KMS-11 (cell line): ENCODE measurements at regions not wholly inside any gene's neighbourhood (a gene's known extent, or its start where the extent isn't known, plus 50 kb on each side); places are given as distances from the start of the nearest gene placed in this dataset.
"Not testable (repeated sequence)": the region's sequence is repeated elsewhere in the genome, so short reads cannot be mapped to it uniquely, and the experiment has no call there.

Experiments used
- H2AFZ ChIP-seq: fragments of 200-600 bp; sonication (generic); 2 replicates; pipeline ENCODE4 v1.6.1; 2016; ENCODE audit warnings: antibody characterized with exemption, mixed run types, low read depth
- H3K27ac ChIP-seq: fragments of 200-600 bp; sonication (generic); 2 replicates; pipeline ENCODE4 v1.6.1; 2016; ENCODE audit warnings: mild to moderate bottlenecking, mixed run types
- H3K27me3 ChIP-seq: fragments of 200-600 bp; sonication (generic); 2 replicates; pipeline ENCODE4 v1.6.1; 2017; ENCODE audit warnings: mild to moderate bottlenecking, low read depth, mixed run types, moderate library complexity; ENCODE audit not compliant: insufficient read depth
- H3K36me3 ChIP-seq: fragments of 200-600 bp; sonication (generic); 2 replicates; pipeline ENCODE4 v1.6.1; 2017; ENCODE audit warnings: mild to moderate bottlenecking, mixed run types; ENCODE audit not compliant: insufficient read depth
- H3K4me1 ChIP-seq: fragments of 200-600 bp; sonication (generic); 2 replicates; pipeline ENCODE4 v1.6.1; 2016; ENCODE audit warnings: mild to moderate bottlenecking, low read depth, mixed run types; ENCODE audit not compliant: poor library complexity, severe bottlenecking
- H3K4me2 ChIP-seq: fragments of 200-600 bp; sonication (generic); 2 replicates; pipeline ENCODE4 v1.7.0; 2016; ENCODE audit warnings: mild to moderate bottlenecking, mixed run types
- H3K4me3 ChIP-seq: fragments of 200-600 bp; sonication (generic); IDR thresholded peaks from 2 replicates; pipeline ENCODE4 v1.6.1; 2017; ENCODE audit warnings: low read depth, low read length, mixed read lengths; ENCODE audit not compliant: insufficient read depth
- H3K79me2 ChIP-seq: fragments of 200-600 bp; sonication (generic); 2 replicates; pipeline ENCODE4 v1.6.1; 2016; ENCODE audit warnings: low read depth, mixed run types; ENCODE audit not compliant: insufficient read depth
- H3K9ac ChIP-seq: fragments of 200-600 bp; sonication (generic); 2 replicates; pipeline ENCODE4 v1.6.1; 2016; ENCODE audit warnings: mild to moderate bottlenecking, mixed run types
- H4K20me1 ChIP-seq: fragments of 200-600 bp; sonication (generic); 2 replicates; pipeline ENCODE4 v1.6.1; 2016; ENCODE audit warnings: mild to moderate bottlenecking, mixed run types; ENCODE audit not compliant: insufficient read depth

DNA sequence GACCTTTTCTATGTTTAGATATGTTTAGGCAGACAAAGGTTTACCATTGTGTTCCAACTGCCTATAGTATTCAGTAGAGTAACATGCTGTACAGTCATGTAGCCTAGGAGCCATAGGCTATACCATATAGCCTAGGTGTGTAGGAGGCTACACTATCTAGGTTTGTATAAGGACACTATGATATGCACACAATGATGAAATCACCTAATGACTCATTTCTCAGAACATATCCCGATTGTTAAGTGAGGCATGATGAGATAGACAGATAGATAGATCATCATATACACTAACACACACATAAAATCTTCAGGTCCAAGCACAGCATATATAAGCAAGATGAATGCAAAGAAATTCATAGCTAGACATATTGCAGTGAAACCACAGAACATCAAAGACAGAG is 177.4 kb downstream of the NPIPA8 start:
- H3K27ac ChIP-seq, H3K4me3 ChIP-seq, H3K4me1 ChIP-seq, H3K36me3 ChIP-seq, H2AFZ ChIP-seq, H3K9ac ChIP-seq, H4K20me1 ChIP-seq, H3K79me2 ChIP-seq, H3K4me2 ChIP-seq, H3K27me3 ChIP-seq: not testable (repeated sequence)

DNA sequence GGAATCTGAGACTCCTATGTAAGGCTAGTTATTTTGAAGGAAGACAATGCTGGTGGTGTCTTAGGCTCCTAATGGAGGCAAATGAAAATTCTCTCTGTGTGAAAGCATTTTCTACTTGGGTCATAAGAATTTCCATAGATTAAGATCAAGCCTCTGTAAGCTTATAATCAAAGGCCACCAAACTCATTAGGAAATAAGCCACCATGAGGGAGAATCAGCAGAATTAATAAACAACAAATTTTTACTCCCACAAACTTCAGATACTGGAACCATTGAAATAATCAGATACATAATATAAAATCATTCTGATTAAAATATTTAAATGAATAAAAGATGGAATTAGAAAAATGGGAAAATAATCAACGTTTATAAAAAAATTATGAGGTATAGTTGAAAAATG is 178.7 kb downstream of the NPIPA8 start:
- not testable (repeated sequence) for H3K4me1 ChIP-seq, H2AFZ ChIP-seq, H4K20me1 ChIP-seq, H3K36me3 ChIP-seq, H3K4me3 ChIP-seq, H3K79me2 ChIP-seq, H3K4me2 ChIP-seq, H3K9ac ChIP-seq, H3K27ac ChIP-seq, H3K27me3 ChIP-seq

DNA sequence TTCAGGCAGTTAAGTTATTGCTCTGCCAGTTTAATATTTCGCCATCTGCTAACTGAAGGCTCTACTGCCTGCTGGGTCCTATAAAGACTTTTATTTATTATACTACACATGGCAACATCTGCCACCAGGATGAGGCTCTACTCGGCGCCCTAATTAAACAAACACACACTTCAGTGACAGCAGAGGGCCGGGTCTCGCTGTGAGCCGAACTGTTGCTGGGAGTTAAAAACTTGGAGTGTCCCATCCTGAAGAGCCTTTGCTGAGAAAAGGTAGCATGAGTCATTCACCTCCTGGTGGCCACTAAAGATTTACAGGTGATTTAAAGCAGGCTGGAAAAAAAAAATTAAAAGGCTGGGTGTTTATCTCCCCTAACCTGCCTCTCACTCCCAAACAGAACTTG is 183.7 kb downstream of the NPIPA8 start:
- H3K4me2 ChIP-seq, H3K4me1 ChIP-seq, H3K4me3 ChIP-seq, H4K20me1 ChIP-seq, H3K27ac ChIP-seq, H2AFZ ChIP-seq, H3K9ac ChIP-seq, H3K79me2 ChIP-seq, H3K36me3 ChIP-seq, H3K27me3 ChIP-seq: not testable (repeated sequence)

DNA sequence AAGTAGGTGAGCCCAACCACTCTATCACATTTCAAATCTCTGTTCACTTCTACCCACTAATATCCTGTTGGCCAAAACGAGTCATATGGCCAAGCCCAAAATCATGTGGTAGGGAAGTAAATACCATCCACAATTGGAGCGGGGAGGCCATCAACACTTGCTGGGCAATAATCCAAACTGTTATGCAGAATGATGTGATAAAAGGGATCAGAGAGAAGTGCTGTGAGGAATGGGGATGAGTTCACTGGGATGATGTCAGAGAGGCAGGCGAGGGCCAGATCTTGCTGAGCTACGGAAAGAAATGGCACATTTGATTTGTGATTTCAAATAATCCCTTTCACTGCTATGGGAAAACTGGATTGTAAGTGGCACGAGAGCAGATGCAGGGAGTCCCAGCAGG is 188.4 kb downstream of the NPIPA8 start:
- not testable (repeated sequence) for H3K4me1 ChIP-seq

DNA sequence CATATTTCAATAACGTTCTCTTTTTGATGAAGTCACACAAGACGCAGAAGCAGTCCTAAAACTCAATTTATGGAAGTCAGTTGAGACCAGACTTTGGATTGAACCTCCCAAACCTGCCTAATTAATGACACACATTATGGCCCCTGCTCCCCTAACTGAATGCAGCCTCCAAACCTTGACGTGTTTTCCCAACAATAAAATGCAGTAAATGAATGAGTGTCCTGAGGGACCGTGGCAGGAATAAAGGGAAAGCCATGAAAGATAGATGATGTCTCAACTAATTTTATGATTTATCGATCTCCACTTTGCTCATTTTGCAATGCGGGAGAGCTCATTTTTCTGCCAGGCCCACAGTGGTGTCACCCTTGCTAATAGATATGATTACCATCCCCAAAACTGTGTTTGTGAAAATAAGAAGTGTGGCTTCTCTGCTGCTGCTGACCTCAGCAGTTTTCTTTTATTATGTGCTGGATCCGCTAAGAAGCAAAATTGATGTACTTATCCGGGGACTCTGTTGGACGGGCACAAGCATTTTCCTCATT is 189.9 kb downstream of the NPIPA8 start:
- not testable (repeated sequence) for H2AFZ ChIP-seq, H3K4me3 ChIP-seq, H3K27me3 ChIP-seq, H3K4me1 ChIP-seq, H3K4me2 ChIP-seq, H3K79me2 ChIP-seq, H4K20me1 ChIP-seq, H3K27ac ChIP-seq, H3K9ac ChIP-seq, H3K36me3 ChIP-seq

More for the DNA sequence above, 188.4 kb downstream of the NPIPA8 start:
- not testable (repeated sequence) for H3K9ac ChIP-seq, H3K4me2 ChIP-seq, H3K27ac ChIP-seq, H3K36me3 ChIP-seq, H3K27me3 ChIP-seq, H4K20me1 ChIP-seq, H3K4me3 ChIP-seq, H3K79me2 ChIP-seq, H2AFZ ChIP-seq

DNA sequence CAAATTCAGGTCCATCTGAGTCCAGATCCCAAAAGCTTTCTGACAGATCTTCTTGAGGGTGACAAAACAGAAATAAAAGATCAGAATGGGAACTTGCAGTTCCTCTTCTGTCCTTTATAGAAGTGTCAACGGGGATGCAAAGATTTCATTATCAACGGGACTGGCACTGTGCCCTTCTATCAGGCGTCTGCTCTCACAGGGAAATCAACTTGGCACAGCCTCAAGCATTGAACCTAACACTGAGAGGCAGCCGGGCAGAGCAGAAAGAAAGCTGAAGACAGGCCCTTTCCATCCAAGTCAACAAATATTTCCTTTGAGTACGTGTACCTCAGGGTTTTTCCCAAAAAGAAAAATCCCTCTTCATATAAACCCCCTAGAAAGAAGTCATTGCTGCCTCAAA is 194.5 kb downstream of the NPIPA8 start:
- H3K27ac ChIP-seq, H3K79me2 ChIP-seq, H3K27me3 ChIP-seq, H3K4me2 ChIP-seq, H3K4me3 ChIP-seq, H3K36me3 ChIP-seq, H4K20me1 ChIP-seq, H3K4me1 ChIP-seq, H3K9ac ChIP-seq, H2AFZ ChIP-seq: not testable (repeated sequence)

DNA sequence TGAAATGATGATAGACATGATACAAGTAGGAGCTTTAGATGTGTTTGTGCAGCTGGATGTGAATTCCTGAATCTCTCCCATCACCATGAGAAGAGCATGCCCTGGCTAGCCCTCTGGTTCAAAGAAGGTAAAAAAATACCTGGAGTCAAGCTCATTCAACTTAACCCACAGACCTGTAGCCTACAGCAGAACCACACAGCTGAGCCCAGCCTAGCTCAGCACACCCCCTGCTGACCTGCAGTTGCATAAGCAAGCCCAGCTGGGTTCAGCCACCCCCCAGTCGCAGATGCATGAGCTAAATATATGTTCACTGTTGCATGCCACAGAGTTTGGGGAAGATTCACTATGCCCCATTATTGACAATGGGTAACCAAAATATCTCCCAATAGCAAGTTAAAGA is 200.2 kb downstream of the NPIPA8 start:
- H2AFZ ChIP-seq, H3K4me2 ChIP-seq, H3K79me2 ChIP-seq, H3K4me3 ChIP-seq, H4K20me1 ChIP-seq, H3K27ac ChIP-seq, H3K9ac ChIP-seq, H3K36me3 ChIP-seq, H3K4me1 ChIP-seq, H3K27me3 ChIP-seq: not testable (repeated sequence)

DNA sequence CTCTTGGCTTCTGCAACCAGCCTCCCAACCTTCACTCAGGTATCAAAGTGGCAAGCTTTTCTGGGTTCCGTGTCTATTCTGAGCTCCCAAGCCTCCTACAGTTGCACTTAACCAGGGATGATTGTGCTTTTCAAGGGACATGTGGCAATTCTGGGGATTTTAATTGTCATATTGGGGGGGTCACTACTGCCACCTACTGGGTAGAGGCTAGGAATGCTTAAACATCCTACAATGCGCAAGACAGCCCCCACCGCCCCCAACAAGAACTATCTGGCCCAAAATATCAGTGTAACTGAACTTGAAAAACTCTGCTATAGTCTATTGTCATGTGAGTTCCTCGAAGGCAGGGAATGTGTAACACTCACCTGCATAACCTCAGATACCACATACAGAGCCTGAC is 201.5 kb downstream of the NPIPA8 start:
- H3K4me2 ChIP-seq, H3K9ac ChIP-seq, H3K4me1 ChIP-seq, H3K36me3 ChIP-seq, H3K4me3 ChIP-seq, H3K27me3 ChIP-seq, H2AFZ ChIP-seq, H3K27ac ChIP-seq, H4K20me1 ChIP-seq, H3K79me2 ChIP-seq: not testable (repeated sequence)
